HTR-8/SVneo (cell line): ENCODE measurements at regions not wholly inside any gene's neighbourhood (a gene's known extent, or its start where the extent isn't known, plus 50 kb on each side); places are given as distances from the start of the nearest gene placed in this dataset.

Experiments
- DNase-seq: peaks from one replicate; pipeline ENCODE4 v3.0.0; 2011; ENCODE audit warnings: low spot score, mixed read lengths; ENCODE audit not compliant: insufficient read length
- FAIRE-seq: peaks from 2 replicates; lab custom pipeline; 2011; peaks lifted over from hg19 to GRCh38; lab: Jason Lieb, UNC

DNA sequence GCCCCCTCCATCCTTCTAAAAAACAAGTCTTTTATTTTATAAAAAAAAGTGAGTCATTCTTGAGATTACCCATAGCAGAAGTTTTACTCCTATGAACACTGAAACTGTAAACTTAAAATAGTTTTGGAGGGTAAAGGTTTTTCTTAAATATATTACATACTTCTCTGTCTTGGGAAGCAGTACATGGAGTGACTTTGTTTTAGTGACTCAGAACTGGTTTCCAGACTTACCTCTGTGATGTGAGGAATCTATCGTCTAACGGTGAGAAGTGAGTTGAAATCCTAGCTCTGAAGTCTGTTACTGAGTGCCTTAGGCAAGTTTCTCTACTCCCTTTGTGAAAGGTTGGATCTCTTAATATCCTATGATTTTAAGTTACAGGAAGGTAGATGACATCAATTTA lies 176.3 kb upstream of the POU3F1 start:
- DNase-seq (no peak), FAIRE-seq (no peak)

DNA sequence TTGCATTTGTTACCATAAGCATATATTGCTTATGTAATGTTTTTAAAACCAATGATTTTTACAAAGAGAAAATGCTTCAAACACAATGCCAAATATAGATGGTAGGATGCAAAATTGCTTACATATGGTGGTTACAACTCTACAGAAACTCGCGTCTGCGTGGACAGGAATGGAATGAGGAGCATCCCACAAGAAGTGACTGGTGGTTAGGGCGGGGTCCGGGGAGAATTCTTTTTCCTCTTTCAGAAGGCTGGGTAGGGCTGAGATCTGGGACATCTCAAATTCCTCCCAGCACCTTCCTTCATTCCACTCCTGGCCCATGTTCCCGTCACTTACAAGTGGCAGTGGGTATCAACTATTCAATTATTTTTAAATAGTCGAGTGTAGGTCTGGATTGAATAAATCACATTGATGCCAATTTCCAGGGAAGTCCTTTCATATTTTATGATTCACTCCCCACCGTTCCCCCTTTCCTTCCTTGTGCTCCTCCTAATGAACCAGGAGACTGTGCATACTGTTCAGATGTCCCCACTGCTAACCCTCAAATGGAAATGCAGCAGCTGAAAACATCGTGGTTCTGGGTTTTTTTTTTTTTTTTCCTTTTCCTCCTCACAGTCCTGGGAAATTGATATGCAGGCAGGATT lies 174.5 kb upstream of the POU3F1 start:
- no peak for FAIRE-seq

GRCh38 chr1:38217316-38217715 lies 170.7 kb upstream of the POU3F1 start:
- DNase-seq (no peak), FAIRE-seq (no peak)

More for the DNA sequence above, 174.5 kb upstream of the POU3F1 start:
- DNase-seq: peak; percentile 14

GRCh38 chr1:38213646-38214434 lies 167.2 kb upstream of the POU3F1 start:
- FAIRE-seq (no peak), DNase-seq (no peak)

GRCh38 chr1:38210895-38211177 lies 164.2 kb upstream of the POU3F1 start:
- FAIRE-seq (no peak), DNase-seq (no peak)

DNA sequence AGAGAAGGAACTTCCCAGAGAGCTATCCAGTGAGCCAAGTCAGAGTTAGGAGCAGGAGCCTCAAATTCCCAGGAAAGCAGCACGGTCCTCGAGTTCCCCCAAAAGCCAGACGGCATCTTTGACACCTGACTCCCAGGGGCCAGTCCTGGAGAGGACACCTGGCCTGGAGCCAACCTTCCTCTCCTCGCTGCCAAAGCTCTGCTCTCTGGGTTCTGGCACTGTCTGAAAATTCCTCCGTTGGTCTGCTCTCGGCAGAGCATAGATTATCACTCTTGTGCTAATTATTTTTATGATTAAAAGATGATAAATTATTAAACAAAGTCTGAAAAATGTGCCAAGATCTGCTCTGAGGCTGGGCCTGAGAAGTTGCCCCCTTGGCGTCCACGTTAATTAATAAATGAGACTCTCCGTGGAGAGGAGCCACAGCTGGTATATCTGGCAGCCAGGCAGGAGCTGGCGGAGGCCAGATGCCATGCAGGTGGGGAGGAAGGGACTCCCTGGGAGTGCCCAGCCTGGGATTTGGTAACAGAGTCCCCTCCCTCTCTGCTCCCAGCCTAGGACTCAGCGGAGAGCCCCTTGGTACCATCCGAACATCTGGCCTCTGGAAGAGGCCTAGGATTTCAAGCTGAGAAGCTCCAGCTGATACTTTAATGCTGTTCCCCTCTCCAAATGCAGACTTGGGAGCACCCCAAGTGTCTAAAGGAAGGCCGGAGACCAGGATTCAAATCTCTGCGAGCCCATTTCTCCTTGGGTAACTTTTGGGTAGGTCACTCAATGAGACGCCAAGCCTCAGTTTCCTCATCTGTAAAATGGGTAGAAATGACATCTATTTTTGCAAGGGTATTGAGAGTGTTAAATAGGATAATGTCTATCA lies 163.7 kb upstream of the POU3F1 start:
- DNase-seq: no peak
- FAIRE-seq: no peak

- no peak for FAIRE-seq
- DNase-seq: no peak
Observed at GRCh38 chr1:38208716-38209632, 162.4 kb upstream of the POU3F1 start.

DNA sequence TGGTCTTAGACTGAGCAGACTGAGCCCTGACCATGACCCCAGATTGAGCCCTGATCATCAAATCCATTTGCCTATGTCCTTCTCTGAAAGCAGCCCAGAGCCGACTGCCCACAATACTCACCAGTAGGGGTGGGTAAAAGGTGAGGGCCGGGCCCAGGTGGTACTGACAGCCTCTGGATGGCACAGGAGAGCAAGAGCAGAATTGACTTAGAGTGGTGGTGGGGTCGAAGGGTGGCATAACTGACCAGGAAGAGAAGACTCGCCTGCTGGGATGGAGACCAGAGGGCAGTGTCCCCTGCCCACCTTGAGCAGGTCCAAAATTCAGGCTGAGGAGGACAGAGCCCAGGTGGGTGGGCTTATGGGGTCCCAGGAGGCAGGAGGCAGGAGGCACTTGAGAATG lies 161.3 kb upstream of the POU3F1 start:
- FAIRE-seq (no peak), DNase-seq (no peak)

DNA sequence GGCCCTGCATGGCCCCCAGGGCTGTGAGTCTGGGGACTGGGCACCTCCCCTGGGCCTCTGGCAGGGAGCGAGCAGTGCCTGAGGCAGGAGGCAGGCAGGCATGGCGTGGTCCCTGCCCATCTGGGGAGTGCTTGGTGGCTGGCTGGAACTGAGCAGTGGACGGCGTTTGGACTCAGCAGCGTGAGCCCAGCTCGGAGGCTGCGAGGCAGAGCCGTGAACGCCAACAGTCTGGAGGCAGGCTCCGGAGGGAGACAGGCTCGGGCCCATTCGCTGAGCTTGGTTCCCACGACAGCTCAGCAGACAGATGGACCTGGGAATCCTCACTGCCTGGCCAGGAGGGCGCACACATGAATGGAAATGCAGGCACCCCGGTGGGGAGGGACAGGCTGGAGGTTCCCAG lies 160.7 kb upstream of the POU3F1 start:
- FAIRE-seq: no peak
- DNase-seq: no peak

- no peak for FAIRE-seq
- no peak for DNase-seq
Observed at GRCh38 chr1:38204698-38205097, 158.1 kb upstream of the POU3F1 start.

- FAIRE-seq: no peak
- no peak for DNase-seq
Observed at GRCh38 chr1:38203441-38203840, 156.8 kb upstream of the POU3F1 start.

- no peak for FAIRE-seq
- DNase-seq: no peak
Observed at GRCh38 chr1:38201431-38201830, 154.8 kb upstream of the POU3F1 start.

DNA sequence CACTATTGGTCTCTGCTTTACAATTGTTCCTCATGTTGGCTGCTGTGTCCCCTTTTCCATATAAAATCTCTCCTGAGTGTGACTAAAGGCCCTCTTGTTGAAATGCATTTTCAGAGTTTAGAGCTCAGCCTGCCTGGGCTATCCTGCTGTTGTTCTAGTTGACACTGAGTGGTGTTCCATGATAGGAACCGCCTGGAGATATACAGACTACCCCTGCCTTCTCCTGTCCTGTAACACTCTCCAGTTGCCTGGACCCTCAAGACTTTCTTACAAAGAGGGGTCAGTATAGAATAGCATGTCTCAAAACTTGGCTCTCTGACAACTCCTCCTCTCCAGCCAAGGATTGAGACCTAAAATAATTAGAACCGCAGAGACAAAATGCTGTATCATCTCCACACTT lies 152.0 kb upstream of the POU3F1 start:
- no peak for DNase-seq
- no peak for FAIRE-seq

DNA sequence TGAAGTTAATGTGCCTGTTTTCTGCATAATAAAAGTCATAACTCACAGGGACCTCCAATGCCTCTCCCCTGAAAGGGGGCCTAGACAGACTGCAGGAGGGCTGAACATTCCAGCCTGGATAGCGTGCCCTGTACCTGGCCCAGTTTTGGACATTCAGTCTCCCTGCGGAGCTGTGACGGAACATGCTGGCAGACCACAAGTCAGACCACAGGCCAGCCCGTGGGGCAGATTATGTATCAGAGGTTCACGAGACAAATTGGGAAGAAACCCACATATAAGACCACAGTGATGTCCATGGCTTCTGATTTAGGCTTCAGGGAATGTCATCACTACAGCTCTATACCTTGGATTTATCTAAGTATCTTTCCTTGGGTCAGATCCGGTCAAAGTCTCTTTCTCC lies 151.5 kb upstream of the POU3F1 start:
- DNase-seq (no peak), FAIRE-seq (no peak)

- DNase-seq (no peak), FAIRE-seq (no peak)
Observed at GRCh38 chr1:38197312-38198061, 150.9 kb upstream of the POU3F1 start.

GRCh38 chr1:38194472-38194871 lies 147.9 kb upstream of the POU3F1 start:
- DNase-seq (no peak), FAIRE-seq (no peak)

- FAIRE-seq: no peak
- DNase-seq: no peak
Observed at GRCh38 chr1:38193040-38193439, 146.4 kb upstream of the POU3F1 start.

DNA sequence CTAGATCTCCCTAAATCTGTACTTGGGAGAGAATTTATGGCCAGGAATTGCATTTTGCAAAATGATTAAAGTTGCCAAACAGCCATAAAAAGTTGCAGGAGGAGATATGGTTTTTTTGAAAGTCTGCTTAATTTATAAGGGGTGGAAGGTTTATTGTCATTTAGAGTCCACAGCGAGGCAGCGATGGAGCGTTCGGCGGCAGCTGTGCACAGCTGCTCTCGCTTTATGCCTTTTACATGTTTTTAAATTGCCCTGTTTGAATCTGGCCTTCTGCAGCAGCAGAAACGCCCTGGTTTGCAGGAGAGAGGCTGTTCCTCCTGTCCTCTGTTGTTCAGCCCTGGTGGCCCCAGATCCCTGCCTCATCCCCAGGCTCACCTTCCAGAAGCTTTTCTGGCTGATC lies 144.9 kb upstream of the POU3F1 start:
- FAIRE-seq: no peak
- DNase-seq: no peak

DNA sequence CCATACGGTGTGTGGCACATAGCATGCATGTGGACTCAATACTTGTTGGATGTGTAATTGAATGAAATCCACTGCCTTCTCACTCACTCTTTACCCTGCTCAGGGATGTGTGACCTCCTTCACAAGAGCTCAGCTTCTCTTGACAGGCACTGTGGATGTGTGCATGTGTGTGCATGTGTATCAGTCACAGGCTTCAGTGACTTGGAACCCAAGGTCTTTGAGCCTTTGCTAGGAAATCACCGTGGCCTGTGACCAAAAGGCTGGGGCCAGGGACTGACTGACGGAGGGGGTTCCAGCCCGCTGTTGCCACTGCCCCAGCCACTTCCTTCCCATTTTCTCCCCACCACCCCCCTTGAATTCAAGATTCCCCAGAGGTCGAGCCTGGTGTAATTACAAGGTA lies 144.4 kb upstream of the POU3F1 start:
- no peak for FAIRE-seq

More for the DNA sequence above, 144.4 kb upstream of the POU3F1 start:
- DNase-seq: no peak
